Colonic mucosa (tissue), 4 donors: ENCODE measurements at regions not wholly inside any gene's neighbourhood (a gene's known extent, or its start where the extent isn't known, plus 50 kb on each side); places are given as distances from the start of the nearest gene placed in this dataset.
"Not testable (repeated sequence)": the region's sequence is repeated elsewhere in the genome, so short reads cannot be mapped to it uniquely, and the experiment has no call there.

ENCODE experiments used
- DNase-seq: peaks from one replicate; pipeline ENCODE4 v3.0.0-alpha.2; 2020
- H3K27ac ChIP-seq: fragments of 200-600 bp; one replicate; pipeline ENCODE4 v1.8.0; 2021
- H3K27me3 ChIP-seq: fragments of 200-600 bp; one replicate; pipeline ENCODE4 v1.8.0; 2021
- H3K36me3 ChIP-seq: fragments of 200-600 bp; one replicate; pipeline ENCODE4 v1.8.0; 2021
- H3K4me1 ChIP-seq: fragments of 200-600 bp; one replicate; pipeline ENCODE4 v1.8.0; 2021; ENCODE audit warnings: mild to moderate bottlenecking
- H3K4me3 ChIP-seq: fragments of 200-600 bp; one replicate; pipeline ENCODE4 v1.8.0; 2021
- H3K9ac ChIP-seq, 2 donors: one replicate each; pipeline ENCODE4 v1.7.0; 2013; ENCODE audit warnings: control low read depth in 2 of 2, low read depth in 2 of 2, low read length in 2 of 2
- H3K9me3 ChIP-seq: fragments of 200-600 bp; one replicate; pipeline ENCODE4 v1.8.0; 2021
- CTCF ChIP-seq: fragments of 200-600 bp; IDR thresholded peaks from one replicate; pipeline ENCODE4 v1.8.0; 2022; ENCODE audit warnings: antibody characterized with exemption, mild to moderate bottlenecking
- intact Hi-C: fragments of 100-400 bp; cut with DNase I; formaldehyde crosslinking; loops from one replicate; pipeline ENCODE4 v1.14.1; 2022
- donor health status: healthy.
- donor health status: DM: no; HTN: no; CAD: no.
- donor health status: DM: no; HTN: no; CAD: no.

- no peak for DNase-seq
- Histone ChIP-seq H3K27ac (no peak overlapping the region), H3K4me3 (no peak overlapping the region), H3K36me3 (no peaks in the 10 kb centered on the region), H3K9ac (no peak overlapping the region), H3K27me3 (no peaks in the 10 kb centered on the region), H3K4me1 (no peaks in the 10 kb centered on the region), H3K9me3 (no peaks in the 10 kb centered on the region)
- TF ChIP-seq CTCF: no peak
- intact Hi-C loops: no loop called here
Measured at GRCh38 chr2:215862351-215862771, 151.0 kb downstream of the MREG start.

GRCh38 chr2:215861607-215862350 is 151.6 kb downstream of the MREG start:
- Histone ChIP-seq H3K4me1 (no peaks in the 10 kb centered on the region), H3K27me3 (no peaks in the 10 kb centered on the region), H3K36me3 (no peaks in the 10 kb centered on the region), H3K9me3 (no peaks in the 10 kb centered on the region), H3K9ac (no peak overlapping the region), H3K27ac (no peak overlapping the region), H3K4me3 (no peak overlapping the region)
- no peak for DNase-seq
- no peak for TF ChIP-seq CTCF
- intact Hi-C loops: no loop called here

- no peak overlapping the region for H3K9ac ChIP-seq
- no peaks in the 10 kb centered on the region for H3K27me3 ChIP-seq
- H3K4me3 ChIP-seq: no peak overlapping the region
- H3K27ac ChIP-seq: no peak overlapping the region
- no peaks in the 10 kb centered on the region for H3K36me3 ChIP-seq
- TF ChIP-seq CTCF: no peak
- no peaks in the 10 kb centered on the region for H3K9me3 ChIP-seq
- no peak for DNase-seq
- intact Hi-C loops: no loop called here
- no peaks in the 10 kb centered on the region for H3K4me1 ChIP-seq
Measured at GRCh38 chr2:215856080-215856479, 157.3 kb downstream of the MREG start.

GRCh38 chr2:215855308-215855707 is 158.0 kb downstream of the MREG start:
- H3K27ac ChIP-seq, H3K9me3 ChIP-seq, H3K27me3 ChIP-seq, DNase-seq, H3K4me1 ChIP-seq, H3K36me3 ChIP-seq, intact Hi-C loops, H3K4me3 ChIP-seq, H3K9ac ChIP-seq: not testable (repeated sequence)

- no peak for DNase-seq
- no peaks in the 10 kb centered on the region for H3K36me3 ChIP-seq
- intact Hi-C loops: no loop called here
- H3K4me1 ChIP-seq: no peaks in the 10 kb centered on the region
- H3K27ac ChIP-seq: no peak overlapping the region
- no peak for TF ChIP-seq CTCF
- H3K4me3 ChIP-seq: no peak overlapping the region
- no peaks in the 10 kb centered on the region for H3K9me3 ChIP-seq
- no peak overlapping the region for H3K9ac ChIP-seq
- no peaks in the 10 kb centered on the region for H3K27me3 ChIP-seq
Measured at GRCh38 chr2:215854008-215854407, 159.3 kb downstream of the MREG start.

GRCh38 chr2:215851696-215852095 is 161.7 kb downstream of the MREG start:
- no peaks in the 10 kb centered on the region for H3K36me3 ChIP-seq

More at GRCh38 chr2:215851696-215852095, 161.7 kb downstream of the MREG start:
- no peak overlapping the region for H3K27ac ChIP-seq
- H3K9me3 ChIP-seq: no peaks in the 10 kb centered on the region
- H3K4me3 ChIP-seq: no peak overlapping the region
- intact Hi-C loops: no loop called here
- DNase-seq: no peak
- H3K27me3 ChIP-seq: no peaks in the 10 kb centered on the region
- TF ChIP-seq CTCF: no peak
- no peak overlapping the region for H3K9ac ChIP-seq
- H3K4me1 ChIP-seq: no peaks in the 10 kb centered on the region
